ENCODE measurements at regions not wholly inside any gene's neighbourhood (a gene's known extent, or its start where the extent isn't known, plus 50 kb on each side); places are given as distances from the start of the nearest gene placed in this dataset.
A peak's percentile ranks its signal among the peaks of the same experiment; 100 is the strongest.

DNA sequence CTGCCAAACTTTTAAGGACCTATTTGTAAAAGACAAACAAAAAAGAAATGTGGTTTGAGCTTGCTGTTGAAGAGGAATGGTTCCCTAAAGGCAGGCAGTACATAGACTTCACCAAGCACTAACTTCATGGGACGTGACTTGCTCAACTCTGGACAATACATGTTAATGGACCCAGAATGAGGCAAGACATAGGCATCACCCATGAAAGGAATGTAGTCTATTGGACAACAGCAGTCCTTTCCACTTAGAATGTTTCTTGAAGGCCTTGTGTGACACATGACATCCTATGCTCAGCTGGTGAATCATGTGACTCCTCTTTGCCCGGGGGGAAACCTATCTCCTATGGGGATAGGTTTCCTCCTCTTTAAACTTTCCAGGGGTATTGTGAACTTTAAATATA, 246.4 kb upstream of the BLID start:
- in situ Hi-C loops (cut with MboI; ENCODE audit: low pct_unique_long_range_greater_than_20kb, low sequenced_read_pairs, unreplicated experiment): no loop called here
- no peak for DNase-seq (ENCODE audit: low spot score)
- TF ChIP-seq, protein P1, sequence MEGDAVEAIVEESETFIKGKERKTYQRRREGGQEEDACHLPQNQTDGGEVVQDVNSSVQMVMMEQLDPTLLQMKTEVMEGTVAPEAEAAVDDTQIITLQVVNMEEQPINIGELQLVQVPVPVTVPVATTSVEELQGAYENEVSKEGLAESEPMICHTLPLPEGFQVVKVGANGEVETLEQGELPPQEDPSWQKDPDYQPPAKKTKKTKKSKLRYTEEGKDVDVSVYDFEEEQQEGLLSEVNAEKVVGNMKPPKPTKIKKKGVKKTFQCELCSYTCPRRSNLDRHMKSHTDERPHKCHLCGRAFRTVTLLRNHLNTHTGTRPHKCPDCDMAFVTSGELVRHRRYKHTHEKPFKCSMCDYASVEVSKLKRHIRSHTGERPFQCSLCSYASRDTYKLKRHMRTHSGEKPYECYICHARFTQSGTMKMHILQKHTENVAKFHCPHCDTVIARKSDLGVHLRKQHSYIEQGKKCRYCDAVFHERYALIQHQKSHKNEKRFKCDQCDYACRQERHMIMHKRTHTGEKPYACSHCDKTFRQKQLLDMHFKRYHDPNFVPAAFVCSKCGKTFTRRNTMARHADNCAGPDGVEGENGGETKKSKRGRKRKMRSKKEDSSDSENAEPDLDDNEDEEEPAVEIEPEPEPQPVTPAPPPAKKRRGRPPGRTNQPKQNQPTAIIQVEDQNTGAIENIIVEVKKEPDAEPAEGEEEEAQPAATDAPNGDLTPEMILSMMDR (IDR thresholded peaks at IDR 0.05; ENCODE audit: extremely low read depth, insufficient read depth, missing control alignments): no peak

DNA sequence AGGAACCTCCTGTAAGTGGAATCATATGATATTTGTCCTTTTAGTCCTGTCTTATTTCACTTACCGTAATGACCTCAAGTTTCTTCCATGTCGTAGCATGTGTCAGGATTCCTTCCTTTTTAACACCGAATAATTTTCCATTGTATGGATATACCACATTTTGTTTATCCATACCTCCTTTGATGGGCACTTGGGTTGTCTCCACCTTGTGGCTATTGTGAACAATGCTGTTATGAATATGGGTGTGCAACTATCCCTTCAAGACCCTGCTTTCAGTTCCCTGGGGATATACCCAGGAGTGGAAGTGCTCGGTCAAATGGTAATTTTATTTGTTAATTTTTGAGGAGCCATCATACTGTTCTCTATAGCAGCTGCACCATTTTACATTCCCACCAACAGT, 244.9 kb upstream of the BLID start:
- in situ Hi-C loops (cut with MboI; ENCODE audit: low pct_unique_long_range_greater_than_20kb, low sequenced_read_pairs, unreplicated experiment): no loop called here
- TF ChIP-seq, protein P1 (IDR thresholded peaks at IDR 0.05; ENCODE audit: extremely low read depth, insufficient read depth, missing control alignments): peak; percentile 3
- DNase-seq (ENCODE audit: low spot score): no peak

DNA sequence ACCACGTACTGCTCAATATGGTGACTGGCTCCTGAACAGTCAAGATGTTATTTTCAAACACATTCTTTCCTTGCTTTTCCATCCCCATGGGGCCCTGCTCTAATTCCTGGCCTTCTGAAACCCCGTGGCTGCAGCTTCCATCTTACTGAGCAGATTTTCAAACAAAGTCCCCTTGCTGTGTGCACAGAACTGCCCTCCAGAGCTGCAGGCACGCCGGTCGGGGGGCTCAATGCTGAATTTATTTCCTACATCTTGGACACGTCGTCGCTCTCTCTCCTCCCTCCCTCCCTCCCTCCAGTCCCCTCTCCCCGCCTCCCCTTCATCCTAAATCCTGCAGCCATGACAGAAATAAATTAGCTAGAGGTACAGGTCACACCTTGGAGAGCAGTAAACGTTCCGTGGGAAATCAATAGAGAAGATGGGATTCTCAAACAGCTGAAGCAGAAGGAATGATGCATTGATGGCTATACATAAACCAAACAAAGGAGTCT, 243.1 kb upstream of the BLID start:
- no peak for DNase-seq (ENCODE audit: low spot score)
- in situ Hi-C loops (cut with MboI; ENCODE audit: low pct_unique_long_range_greater_than_20kb, low sequenced_read_pairs, unreplicated experiment): no loop called here
- TF ChIP-seq, protein P1 (IDR thresholded peaks at IDR 0.05; ENCODE audit: extremely low read depth, insufficient read depth, missing control alignments): no peak

GRCh38 chr11:122358292-122358691, 242.3 kb upstream of the BLID start:
- TF ChIP-seq, protein P1 (IDR thresholded peaks at IDR 0.05; ENCODE audit: extremely low read depth, insufficient read depth, missing control alignments): no peak
- in situ Hi-C loops (cut with MboI; ENCODE audit: low pct_unique_long_range_greater_than_20kb, low sequenced_read_pairs, unreplicated experiment): no loop called here
- DNase-seq (ENCODE audit: low spot score): no peak

DNA sequence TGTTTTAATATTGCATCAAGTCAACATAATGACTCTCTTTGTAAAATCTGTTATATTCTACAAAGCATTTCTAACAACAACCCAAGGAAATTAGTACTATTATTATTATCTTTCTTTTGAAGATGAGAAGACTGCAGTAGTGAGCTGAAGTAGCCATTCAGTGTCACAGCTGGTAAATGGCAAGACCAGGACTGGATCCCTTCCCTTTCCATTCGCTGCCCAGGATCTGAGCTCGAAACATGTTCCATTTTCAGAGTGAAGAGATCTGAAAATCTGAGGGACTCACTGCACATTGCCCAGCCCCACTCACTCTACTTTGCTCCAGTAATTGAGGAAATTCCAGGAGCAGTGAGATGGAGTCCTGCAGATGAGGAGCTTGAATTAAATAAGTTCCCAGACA, 240.0 kb upstream of the BLID start:
- TF ChIP-seq, protein P1 (IDR thresholded peaks at IDR 0.05; ENCODE audit: extremely low read depth, insufficient read depth, missing control alignments): no peak
- in situ Hi-C loops (cut with MboI; ENCODE audit: low pct_unique_long_range_greater_than_20kb, low sequenced_read_pairs, unreplicated experiment): no loop called here
- DNase-seq (ENCODE audit: low spot score): no peak

DNA sequence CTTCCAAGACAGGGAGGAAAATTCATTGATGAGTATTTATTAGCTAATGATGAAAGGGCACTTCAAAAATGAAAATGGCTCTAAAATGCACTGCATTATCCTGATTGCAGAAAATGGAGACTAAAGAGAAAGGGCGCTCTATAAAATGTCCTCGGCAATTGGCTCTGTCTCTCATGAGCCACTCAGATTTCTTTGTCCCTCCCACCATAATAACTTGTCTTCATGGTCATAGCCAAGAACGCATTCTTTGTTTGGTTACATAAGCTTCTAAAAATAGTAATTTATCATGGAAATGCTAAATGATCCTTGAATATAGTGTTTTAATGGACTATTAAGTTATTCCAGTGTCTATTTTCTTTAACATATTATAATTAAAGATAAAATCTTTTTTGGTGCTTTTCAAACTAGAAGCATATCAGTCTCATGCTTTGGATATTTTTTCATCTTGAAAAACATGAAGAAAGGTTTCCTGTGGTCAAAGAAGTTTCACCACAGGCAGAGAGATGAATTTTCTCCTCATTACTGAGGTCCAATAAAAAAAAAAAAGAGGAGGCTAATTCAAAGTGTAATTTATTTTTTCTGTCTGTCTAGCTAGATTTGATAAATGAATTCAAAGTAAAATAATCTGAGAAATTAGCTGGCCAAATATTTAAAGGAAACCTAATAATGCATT, 238.1 kb upstream of the BLID start:
- no peak for DNase-seq (ENCODE audit: low spot score)
- TF ChIP-seq, protein P1 (IDR thresholded peaks at IDR 0.05; ENCODE audit: extremely low read depth, insufficient read depth, missing control alignments): no peak
- in situ Hi-C loops (cut with MboI; ENCODE audit: low pct_unique_long_range_greater_than_20kb, low sequenced_read_pairs, unreplicated experiment): no loop called here

Data from GM13977 (cell line).